WERI-Rb-1 (cell line): ENCODE measurements at regions not wholly inside any gene's neighbourhood (a gene's known extent, or its start where the extent isn't known, plus 50 kb on each side); places are given as distances from the start of the nearest gene placed in this dataset.
A peak's percentile ranks its signal among the peaks of the same experiment; 100 is the strongest.

Experiments
- DNase-seq: peaks from one replicate; pipeline ENCODE4 v3.0.0-alpha.2; 2020
- H3K27ac ChIP-seq: fragments of 250-450 bp; sonication (Bioruptor Pico); 2 replicates; pipeline ENCODE4 v1.5.1; 2020; ENCODE audit warnings: mild to moderate bottlenecking, moderate library complexity
- H3K27me3 ChIP-seq: fragments of 250-450 bp; sonication (Bioruptor Pico); 2 replicates; pipeline ENCODE4 v1.5.1; 2021; ENCODE audit warnings: mild to moderate bottlenecking, low read depth, moderate library complexity; ENCODE audit not compliant: insufficient read depth, severe bottlenecking
- H3K36me3 ChIP-seq: fragments of 250-450 bp; sonication (Bioruptor Pico); 2 replicates; pipeline ENCODE4 v1.5.1; 2020; ENCODE audit warnings: mild to moderate bottlenecking, moderate library complexity
- H3K4me3 ChIP-seq: 2 replicates; pipeline ENCODE4 v1.5.1; 2011; ENCODE audit warnings: low read depth, mild to moderate bottlenecking, control low read depth, low read length
- H3K9me3 ChIP-seq: fragments of 250-450 bp; sonication (Bioruptor Pico); 2 replicates; pipeline ENCODE4 v1.5.1; 2021; ENCODE audit warnings: mild to moderate bottlenecking, moderate library complexity; ENCODE audit not compliant: severe bottlenecking
- CTCF ChIP-seq: IDR thresholded peaks from 2 replicates; pipeline ENCODE4 v1.5.1; 2011; ENCODE audit warnings: low read depth, mild to moderate bottlenecking, control low read depth, inconsistent platforms, low read length

GRCh38 chr1:25018943-25019336 is 88.9 kb upstream of the RUNX3 start:
- Histone ChIP-seq H3K27ac (no peak overlapping the region), H3K4me3 (no peak overlapping the region), H3K36me3 (no peaks in the 10 kb centered on the region), H3K27me3 (no peaks in the 10 kb centered on the region), H3K9me3 (no peaks in the 10 kb centered on the region)
- no peak for DNase-seq
- no peak for TF ChIP-seq CTCF

GRCh38 chr1:25018110-25018735 is 88.1 kb upstream of the RUNX3 start:
- H3K9me3 ChIP-seq = no peaks in the 10 kb centered on the region
- no peak for DNase-seq
- no peaks in the 10 kb centered on the region for H3K36me3 ChIP-seq
- no peak overlapping the region for H3K27ac ChIP-seq
- TF ChIP-seq CTCF = no peak
- no peaks in the 10 kb centered on the region for H3K27me3 ChIP-seq
- H3K4me3 ChIP-seq = no peak overlapping the region

DNA sequence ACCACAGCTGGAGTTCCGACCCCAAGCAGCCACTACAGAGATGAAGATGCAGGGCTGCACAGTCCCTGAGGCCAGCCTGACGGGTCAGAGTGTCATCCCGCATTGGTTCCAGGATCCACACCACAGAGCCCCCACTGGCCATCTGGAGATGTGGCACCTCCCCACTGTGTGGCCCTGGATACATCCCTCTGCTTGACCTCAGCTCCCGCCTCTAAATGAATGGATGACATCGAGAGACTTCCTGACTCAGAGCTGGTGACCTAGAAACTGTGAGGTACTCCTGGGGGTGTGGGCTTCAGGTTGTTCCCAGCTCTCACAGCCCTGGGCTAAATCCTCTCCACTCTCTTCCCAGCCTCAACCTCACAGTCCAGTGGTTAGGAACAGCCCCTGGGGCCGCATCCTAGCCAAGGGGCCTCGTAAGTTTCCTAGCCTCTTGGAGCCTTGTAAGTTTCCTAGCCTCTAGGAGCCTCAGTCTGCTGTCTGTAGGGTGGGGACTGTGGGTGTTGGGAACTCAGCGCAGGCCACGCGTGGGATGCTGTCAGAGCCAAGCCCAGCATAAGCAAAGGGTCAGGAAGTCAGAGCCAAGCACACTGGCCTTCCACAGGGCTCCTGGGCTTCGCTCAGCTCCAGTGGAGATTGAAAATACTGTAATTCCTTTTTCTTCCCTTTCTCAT is 87.5 kb upstream of the RUNX3 start:
- Histone ChIP-seq H3K36me3 (no peaks in the 10 kb centered on the region), H3K4me3 (no peak overlapping the region), H3K9me3 (no peaks in the 10 kb centered on the region), H3K27me3 (no peaks in the 10 kb centered on the region), H3K27ac (no peak overlapping the region)
- TF ChIP-seq CTCF = peak; percentile 58; the same call in 1 of the 2 replicates
- DNase-seq = peak; percentile 52

DNA sequence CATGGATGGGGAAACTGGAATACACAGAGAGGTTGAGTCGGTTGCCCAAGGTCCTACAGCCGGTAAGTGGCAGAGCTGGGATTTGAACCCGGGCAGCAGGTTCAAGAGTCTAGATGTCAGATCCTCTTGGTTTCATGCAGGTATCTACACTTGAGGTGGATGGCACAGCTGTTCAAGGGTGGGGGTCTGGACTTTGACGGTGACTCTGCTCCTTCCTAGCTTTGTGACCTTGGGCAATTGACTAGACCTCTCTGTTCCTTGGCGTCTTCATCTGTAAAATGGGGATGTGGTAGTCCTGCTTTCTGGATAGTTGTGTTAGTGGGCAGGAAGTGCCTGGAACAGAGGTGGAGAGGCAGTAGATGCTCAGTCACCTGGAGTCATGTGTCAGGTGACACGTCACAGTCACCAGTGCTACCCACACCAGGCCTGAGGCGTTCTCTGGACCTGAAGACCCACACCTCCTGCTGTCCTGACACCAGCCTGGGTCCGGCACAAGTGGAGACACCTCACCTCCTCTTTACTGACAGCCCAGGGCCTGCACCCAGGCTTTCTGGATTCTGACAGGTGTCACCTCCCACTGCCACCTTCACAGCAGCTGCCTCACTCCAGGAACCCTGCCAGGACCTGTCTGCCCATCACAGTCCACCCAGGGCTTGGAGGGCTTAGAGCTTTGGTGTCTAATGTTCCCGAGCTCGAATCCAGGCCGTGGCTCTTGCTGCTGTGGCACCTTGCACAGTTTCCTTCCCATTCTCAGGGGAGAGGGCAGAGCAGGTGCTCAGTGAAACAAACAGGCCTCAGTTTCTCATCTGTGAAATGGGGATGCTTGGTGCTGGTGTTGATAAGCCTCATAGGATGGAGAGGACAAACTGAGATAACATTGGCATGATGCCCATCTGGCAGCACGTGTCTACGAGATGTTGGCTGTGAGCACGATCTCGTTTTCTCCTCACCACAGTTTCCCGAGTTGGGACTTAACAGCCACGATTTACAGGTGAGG is 83.2 kb upstream of the RUNX3 start:
- Histone ChIP-seq H3K4me3 (no peak overlapping the region), H3K9me3 (no peaks in the 10 kb centered on the region), H3K27me3 (no peaks in the 10 kb centered on the region), H3K27ac (no peak overlapping the region), H3K36me3 (no peaks in the 10 kb centered on the region)
- TF ChIP-seq CTCF = no peak
- DNase-seq = no peak

DNA sequence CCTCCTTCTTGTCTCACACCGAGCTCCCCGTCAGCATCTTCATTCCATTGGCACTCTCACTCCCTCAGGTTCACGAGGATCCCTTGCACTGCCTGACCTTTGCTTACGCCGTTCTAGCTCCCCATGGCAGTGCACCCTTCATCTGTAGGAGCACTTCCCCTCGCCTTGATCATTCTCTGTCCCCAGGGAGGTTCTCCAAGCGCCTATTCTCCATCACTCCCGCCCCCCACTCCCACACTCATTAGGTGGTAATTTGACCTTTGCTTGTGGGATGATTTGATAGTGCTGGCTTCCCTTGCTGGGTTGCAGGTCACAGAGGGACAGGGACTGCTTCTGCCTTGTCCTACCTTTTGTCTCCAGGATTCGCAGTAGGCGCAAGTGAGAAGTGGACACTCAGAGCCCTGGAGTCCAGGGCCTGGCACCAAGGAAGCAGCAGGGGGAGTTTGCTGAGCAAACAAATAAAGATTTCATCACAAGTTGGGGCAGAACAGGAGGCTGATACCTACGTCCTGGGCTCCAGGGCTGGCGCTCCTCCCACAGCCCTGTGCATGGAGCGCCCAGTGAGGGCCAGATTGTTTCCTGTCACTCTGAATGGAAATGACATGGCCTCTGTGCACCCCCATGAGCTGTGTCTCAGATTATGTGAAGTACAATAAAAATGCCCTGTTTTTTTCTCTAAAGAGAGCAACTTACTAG is 82.0 kb upstream of the RUNX3 start:
- H3K27ac ChIP-seq = no peak overlapping the region

More for the DNA sequence above, 82.0 kb upstream of the RUNX3 start:
- H3K9me3 ChIP-seq = no peaks in the 10 kb centered on the region
- TF ChIP-seq CTCF = no peak
- no peaks in the 10 kb centered on the region for H3K27me3 ChIP-seq
- no peak for DNase-seq
- no peaks in the 10 kb centered on the region for H3K36me3 ChIP-seq
- no peak overlapping the region for H3K4me3 ChIP-seq
